Stimulated activated CD4-positive, alpha-beta T cell treated with anti-CD3 and anti-CD28 coated beads, Interleukin-12 subunit alpha, Interleukin-12 subunit beta, amount 100 ng/mL, for 4 hours (primary cell): ENCODE measurements at regions not wholly inside any gene's neighbourhood (a gene's known extent, or its start where the extent isn't known, plus 50 kb on each side); places are given as distances from the start of the nearest gene placed in this dataset.

Source experiments
- DNase-seq: peaks from one replicate; pipeline ENCODE4 v3.0.0-alpha.2; 2020

- DNase-seq = peak; percentile 6
Observed at GRCh38 chr13:88919970-88920628, 1248.9 kb downstream of the SLITRK5 start.

- DNase-seq = no peak
Observed at GRCh38 chr13:88925954-88926353, 1254.8 kb downstream of the SLITRK5 start.

GRCh38 chr13:88926890-88927502 is 1255.8 kb downstream of the SLITRK5 start:
- no peak for DNase-seq

- no peak for DNase-seq
Observed at GRCh38 chr13:88932950-88933349, 1261.8 kb downstream of the SLITRK5 start.

GRCh38 chr13:88937384-88937783 is 1266.2 kb downstream of the SLITRK5 start:
- no peak for DNase-seq

DNA sequence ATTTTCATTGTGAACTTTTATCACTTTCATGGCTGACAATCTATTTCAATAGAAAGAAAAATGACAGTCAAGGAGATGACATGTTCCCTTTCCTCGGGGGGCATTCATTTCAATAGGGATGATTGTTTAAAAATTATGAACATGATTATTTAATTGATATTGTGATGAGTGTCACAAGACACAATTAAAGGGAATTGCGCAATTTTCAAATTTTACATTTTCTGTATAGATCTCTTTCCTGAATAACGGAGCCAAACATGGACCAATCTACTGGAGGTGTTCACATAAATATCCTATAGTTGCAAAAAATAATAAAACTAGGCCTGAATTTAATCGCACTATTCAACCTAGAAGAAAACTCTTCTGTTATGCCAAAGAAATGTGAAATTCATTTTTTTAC is 1274.6 kb downstream of the SLITRK5 start:
- no peak for DNase-seq

DNA sequence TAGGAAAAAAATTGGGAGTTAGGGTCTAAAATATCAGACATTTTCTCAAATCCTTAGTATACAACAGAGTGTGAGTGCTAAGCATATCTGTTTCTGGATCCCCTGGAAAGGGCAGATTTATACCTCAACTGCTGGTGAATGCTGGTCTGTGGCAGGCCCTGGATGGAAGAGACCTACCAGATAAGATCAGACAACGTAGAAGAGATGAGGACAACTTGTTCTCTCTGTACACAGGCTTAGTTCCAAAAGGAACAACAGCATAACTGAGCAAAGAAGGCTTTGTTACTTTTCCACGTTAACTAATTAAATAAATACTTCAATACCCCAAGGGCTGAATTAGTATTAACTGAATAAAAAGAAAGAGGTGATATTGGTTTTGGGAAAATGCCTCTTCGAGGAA is 1277.3 kb downstream of the SLITRK5 start:
- DNase-seq = no peak

DNA sequence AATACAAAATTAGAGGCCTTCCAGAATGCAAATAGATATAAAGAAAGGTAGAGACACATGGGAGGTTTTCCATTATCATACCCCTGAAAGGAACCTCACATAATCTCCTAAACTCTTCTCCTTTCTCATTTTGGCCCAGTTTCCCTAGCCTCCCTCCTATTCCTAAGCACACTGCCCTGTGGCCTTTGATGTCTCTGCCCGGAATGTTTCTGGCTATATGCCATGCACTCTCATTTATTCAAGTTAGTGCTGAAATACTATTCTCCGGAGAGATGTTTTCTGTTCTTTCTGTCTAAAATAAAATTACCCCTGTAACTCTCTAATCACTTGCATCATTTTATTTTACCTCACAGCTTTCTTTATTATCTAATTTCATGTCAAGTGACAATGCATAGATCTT is 1287.7 kb downstream of the SLITRK5 start:
- DNase-seq = no peak

DNA sequence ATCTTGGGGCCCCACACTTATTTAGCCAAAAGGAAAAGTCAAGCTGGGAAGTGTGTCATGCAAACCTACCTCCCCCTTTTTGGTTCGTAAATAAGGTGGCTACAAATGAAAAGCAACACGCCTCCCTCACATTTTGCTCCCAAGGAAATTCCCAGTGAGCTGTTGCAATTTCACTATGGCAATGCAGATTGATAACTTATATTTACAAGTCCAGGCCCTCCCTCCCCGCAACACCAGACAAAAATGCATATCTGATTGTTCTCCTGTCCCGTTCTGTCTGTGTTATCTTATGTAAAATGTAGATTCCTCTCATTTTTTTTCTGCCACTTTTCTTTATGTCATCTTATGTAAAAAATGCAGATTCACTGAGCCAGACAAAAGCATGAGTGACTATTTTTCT is 1305.3 kb downstream of the SLITRK5 start:
- no peak for DNase-seq

DNA sequence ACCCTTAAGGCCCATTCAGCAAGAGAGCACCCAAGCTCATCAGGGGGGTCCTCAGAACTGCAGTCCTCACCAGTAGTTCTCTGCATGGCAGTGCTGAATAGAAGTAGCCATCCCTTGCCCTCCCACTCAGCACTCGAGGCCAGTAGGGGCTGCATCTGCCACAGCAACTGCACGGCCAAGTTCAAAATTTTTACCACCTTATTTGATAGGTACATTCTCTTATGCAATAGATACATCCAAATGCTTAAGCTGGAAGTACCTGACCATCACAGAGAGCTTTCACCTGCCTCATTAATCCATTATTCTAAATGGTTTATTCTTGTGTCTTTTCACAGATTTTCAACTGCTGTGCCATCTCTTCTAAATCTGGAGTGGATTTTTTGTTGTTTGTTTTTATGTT is 1307.4 kb downstream of the SLITRK5 start:
- DNase-seq = no peak

GRCh38 chr13:88979465-88980175 is 1308.4 kb downstream of the SLITRK5 start:
- DNase-seq = no peak

- DNase-seq = no peak
Observed at GRCh38 chr13:89003656-89004055, 1332.5 kb downstream of the SLITRK5 start.

- no peak for DNase-seq
Observed at GRCh38 chr13:89011615-89012014, 1340.4 kb downstream of the SLITRK5 start.

DNA sequence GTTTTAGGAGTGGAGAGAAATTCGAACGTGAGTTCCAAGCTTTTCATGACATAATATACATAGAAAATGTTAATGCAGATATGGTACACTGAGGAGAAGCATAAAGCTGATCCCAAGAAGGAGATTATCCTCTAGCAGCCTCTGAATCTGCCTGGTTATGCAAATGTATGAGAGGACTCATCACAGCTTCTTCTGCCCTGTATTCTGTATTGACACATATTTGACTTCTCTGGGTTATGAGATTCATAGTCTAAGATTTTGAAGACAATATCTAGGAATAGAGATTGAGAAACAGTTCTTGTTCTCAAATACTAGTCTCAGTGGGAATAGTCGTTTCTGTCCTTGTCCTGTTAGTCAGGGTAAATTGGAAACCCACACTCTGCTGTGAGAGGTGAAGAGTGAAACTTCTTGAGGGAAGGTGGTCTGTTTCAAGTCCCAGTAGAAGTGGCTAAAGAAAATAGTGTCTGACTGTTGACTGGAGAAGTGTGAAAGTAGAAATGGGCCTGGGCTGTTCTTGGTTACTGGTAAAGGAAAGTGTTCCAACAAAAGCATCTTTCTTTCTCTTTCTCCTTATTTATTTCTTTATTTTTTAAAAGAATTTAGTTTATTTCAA is 1356.6 kb downstream of the SLITRK5 start:
- no peak for DNase-seq

- DNase-seq = no peak
Observed at GRCh38 chr13:89029062-89029461, 1357.9 kb downstream of the SLITRK5 start.

- no peak for DNase-seq
Observed at GRCh38 chr13:89034015-89034414, 1362.8 kb downstream of the SLITRK5 start.

- no peak for DNase-seq
Observed at GRCh38 chr13:89052699-89053098, 1381.5 kb downstream of the SLITRK5 start.

DNA sequence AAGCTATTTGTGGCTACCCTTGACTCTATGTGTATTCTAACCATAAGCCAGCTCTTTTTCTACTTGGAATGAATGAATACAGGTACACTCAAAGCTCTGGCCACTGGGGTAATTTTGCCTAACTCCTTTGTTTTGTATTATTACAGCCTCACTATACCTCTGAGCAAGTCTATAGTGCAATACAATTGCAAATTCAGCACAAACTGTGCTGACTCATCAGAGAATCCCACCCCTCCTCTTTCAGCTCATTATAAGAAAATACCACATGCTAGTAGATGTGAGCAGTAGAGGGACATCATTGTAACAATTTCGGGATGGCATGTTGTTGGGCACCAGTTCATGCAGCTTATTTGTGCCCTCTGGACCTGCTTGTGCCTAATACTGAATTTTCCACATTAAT is 1382.2 kb downstream of the SLITRK5 start:
- DNase-seq = no peak

DNA sequence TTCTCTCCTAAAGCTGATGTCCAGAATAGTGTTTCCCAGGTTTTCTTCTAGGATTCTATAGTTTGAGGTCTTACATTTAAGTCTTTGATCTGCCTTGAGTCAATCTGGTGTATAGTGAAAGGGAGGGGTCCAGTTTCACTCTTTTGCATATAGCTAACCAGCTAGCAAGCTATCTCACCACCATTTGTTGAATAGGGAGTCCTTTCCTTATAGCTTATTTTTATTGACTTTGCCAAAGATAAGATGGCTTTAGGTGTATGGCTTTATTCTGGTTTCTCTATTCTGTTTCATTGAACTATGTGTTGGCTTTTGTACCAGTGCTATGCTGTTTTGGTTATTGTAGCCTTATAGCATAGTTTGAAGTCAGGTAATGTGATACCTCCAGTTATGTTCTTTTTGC is 1386.1 kb downstream of the SLITRK5 start:
- DNase-seq = no peak

GRCh38 chr13:89057862-89058261 is 1386.7 kb downstream of the SLITRK5 start:
- no peak for DNase-seq

DNA sequence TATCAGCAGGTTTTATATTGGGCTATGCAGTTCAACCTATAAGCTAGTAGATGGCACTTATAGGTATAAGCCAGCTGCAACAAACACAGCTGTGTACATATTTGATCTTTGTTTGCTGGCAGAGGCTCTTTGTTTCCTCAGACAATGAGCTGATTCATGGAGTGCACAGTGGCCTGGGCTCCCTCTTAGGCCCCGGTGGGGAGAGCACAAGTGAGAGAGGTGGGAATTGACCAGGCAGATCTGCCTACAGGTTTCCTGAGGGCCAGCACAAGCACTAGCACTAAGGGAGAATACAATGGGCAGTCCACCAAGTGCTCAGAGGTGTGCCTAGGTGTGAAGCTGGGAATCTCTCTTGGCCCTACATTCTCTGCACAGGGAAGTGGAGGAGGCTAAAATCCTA is 1390.7 kb downstream of the SLITRK5 start:
- DNase-seq = no peak

- no peak for DNase-seq
Observed at GRCh38 chr13:89066868-89067466, 1395.8 kb downstream of the SLITRK5 start.

GRCh38 chr13:89072979-89073378 is 1401.8 kb downstream of the SLITRK5 start:
- no peak for DNase-seq

GRCh38 chr13:89076622-89077021 is 1405.5 kb downstream of the SLITRK5 start:
- DNase-seq = no peak
